WERI-Rb-1 (cell line): ENCODE measurements at regions not wholly inside any gene's neighbourhood (a gene's known extent, or its start where the extent isn't known, plus 50 kb on each side); places are given as distances from the start of the nearest gene placed in this dataset.

Source experiments
- DNase-seq: peaks from one replicate; pipeline ENCODE4 v3.0.0-alpha.2; 2020
- H3K27ac ChIP-seq: fragments of 250-450 bp; sonication (Bioruptor Pico); 2 replicates; pipeline ENCODE4 v1.5.1; 2020; ENCODE audit warnings: mild to moderate bottlenecking, moderate library complexity
- H3K27me3 ChIP-seq: fragments of 250-450 bp; sonication (Bioruptor Pico); 2 replicates; pipeline ENCODE4 v1.5.1; 2021; ENCODE audit warnings: mild to moderate bottlenecking, low read depth, moderate library complexity; ENCODE audit not compliant: insufficient read depth, severe bottlenecking
- H3K36me3 ChIP-seq: fragments of 250-450 bp; sonication (Bioruptor Pico); 2 replicates; pipeline ENCODE4 v1.5.1; 2020; ENCODE audit warnings: mild to moderate bottlenecking, moderate library complexity
- H3K4me3 ChIP-seq: 2 replicates; pipeline ENCODE4 v1.5.1; 2011; ENCODE audit warnings: low read depth, mild to moderate bottlenecking, control low read depth, low read length
- H3K9me3 ChIP-seq: fragments of 250-450 bp; sonication (Bioruptor Pico); 2 replicates; pipeline ENCODE4 v1.5.1; 2021; ENCODE audit warnings: mild to moderate bottlenecking, moderate library complexity; ENCODE audit not compliant: severe bottlenecking
- TF ChIP-seq, protein P1 (sequence below): IDR thresholded peaks from 2 replicates; pipeline ENCODE4 v1.5.1; 2011; ENCODE audit warnings: low read depth, mild to moderate bottlenecking, control low read depth, inconsistent platforms, low read length

- Histone ChIP-seq H3K9me3 (no peaks in the 10 kb centered on the region), H3K27me3 (peaks cover 91% of the 10 kb centered on the region), H3K4me3 (no peak overlapping the region), H3K36me3 (no peaks in the 10 kb centered on the region), H3K27ac (no peak overlapping the region)
- TF ChIP-seq, protein P1, sequence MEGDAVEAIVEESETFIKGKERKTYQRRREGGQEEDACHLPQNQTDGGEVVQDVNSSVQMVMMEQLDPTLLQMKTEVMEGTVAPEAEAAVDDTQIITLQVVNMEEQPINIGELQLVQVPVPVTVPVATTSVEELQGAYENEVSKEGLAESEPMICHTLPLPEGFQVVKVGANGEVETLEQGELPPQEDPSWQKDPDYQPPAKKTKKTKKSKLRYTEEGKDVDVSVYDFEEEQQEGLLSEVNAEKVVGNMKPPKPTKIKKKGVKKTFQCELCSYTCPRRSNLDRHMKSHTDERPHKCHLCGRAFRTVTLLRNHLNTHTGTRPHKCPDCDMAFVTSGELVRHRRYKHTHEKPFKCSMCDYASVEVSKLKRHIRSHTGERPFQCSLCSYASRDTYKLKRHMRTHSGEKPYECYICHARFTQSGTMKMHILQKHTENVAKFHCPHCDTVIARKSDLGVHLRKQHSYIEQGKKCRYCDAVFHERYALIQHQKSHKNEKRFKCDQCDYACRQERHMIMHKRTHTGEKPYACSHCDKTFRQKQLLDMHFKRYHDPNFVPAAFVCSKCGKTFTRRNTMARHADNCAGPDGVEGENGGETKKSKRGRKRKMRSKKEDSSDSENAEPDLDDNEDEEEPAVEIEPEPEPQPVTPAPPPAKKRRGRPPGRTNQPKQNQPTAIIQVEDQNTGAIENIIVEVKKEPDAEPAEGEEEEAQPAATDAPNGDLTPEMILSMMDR: no peak
- DNase-seq: no peak
Observed at GRCh38 chr12:34311337-34311736, 289.0 kb downstream of the ALG10 start.

GRCh38 chr12:34327671-34328070 lies 305.4 kb downstream of the ALG10 start:
- no peaks in the 10 kb centered on the region for H3K9me3 ChIP-seq
- no peak overlapping the region for H3K27ac ChIP-seq
- H3K27me3 ChIP-seq: peaks cover 87% of the 10 kb centered on the region

DNA sequence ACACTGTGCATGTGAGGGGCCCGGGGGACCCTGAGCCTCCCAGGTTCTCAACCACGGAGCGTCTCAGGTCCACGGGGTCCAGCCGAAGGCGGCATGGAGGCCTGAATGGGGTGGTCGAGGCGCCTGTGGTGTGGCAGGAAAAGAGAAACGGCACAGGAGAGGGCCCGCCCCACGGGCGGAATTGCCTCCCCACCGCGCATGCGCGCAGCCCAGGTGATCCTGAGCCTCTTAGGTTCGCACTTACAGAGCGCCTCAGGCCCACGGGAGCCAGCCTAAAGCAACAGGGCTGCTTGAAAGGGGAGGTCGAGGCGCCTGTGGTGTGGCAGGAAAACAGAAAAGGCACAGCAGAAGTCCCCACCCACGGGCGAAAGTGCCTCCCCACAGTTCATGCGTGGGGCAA lies 311.0 kb downstream of the ALG10 start:
- no peak for DNase-seq
- Histone ChIP-seq H3K4me3 (no peak overlapping the region), H3K36me3 (no peaks in the 10 kb centered on the region), H3K27me3 (peaks cover 88% of the 10 kb centered on the region), H3K9me3 (no peaks in the 10 kb centered on the region), H3K27ac (no peak overlapping the region)
- TF ChIP-seq, protein P1: no peak

More at GRCh38 chr12:34327671-34328070, 305.4 kb downstream of the ALG10 start:
- TF ChIP-seq, protein P1: no peak
- Histone ChIP-seq H3K36me3 (no peaks in the 10 kb centered on the region), H3K4me3 (no peak overlapping the region)
- no peak for DNase-seq

DNA sequence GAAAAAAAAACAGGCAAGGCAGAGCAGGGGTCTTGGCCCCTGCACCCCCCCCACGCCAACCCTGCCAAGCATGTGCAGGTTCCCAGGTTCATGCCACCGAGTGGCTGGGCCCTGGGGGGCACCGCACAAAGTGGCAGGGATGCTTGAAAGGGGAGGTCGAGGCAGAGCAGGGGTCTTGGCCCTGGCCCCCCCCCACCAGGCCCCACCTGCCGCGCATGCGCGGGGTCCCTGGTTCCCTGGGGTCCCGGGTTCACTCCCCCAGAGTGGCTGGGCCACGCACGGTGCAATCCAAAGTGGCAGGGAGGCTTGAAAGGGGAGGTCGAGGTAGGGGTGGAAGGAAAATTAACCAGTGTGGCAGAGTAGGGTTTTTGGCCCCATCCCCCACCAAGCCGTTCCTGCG lies 312.2 kb downstream of the ALG10 start:
- TF ChIP-seq, protein P1: no peak

GRCh38 chr12:34334953-34335743 lies 312.9 kb downstream of the ALG10 start:
- TF ChIP-seq, protein P1: no peak
- H3K27ac ChIP-seq: no peak overlapping the region
- H3K9me3 ChIP-seq: no peaks in the 10 kb centered on the region
- H3K4me3 ChIP-seq: no peak overlapping the region
- peaks cover 88% of the 10 kb centered on the region for H3K27me3 ChIP-seq
- no peaks in the 10 kb centered on the region for H3K36me3 ChIP-seq
- DNase-seq: no peak

More for the DNA sequence above, 312.2 kb downstream of the ALG10 start:
- DNase-seq: no peak
- Histone ChIP-seq H3K36me3 (no peaks in the 10 kb centered on the region), H3K27ac (no peak overlapping the region), H3K9me3 (no peaks in the 10 kb centered on the region), H3K27me3 (peaks cover 88% of the 10 kb centered on the region), H3K4me3 (no peak overlapping the region)
